HepG2 (cell line): ENCODE measurements at regions not wholly inside any gene's neighbourhood (a gene's known extent, or its start where the extent isn't known, plus 50 kb on each side); places are given as distances from the start of the nearest gene placed in this dataset.

Source experiments
- ATAC-seq: fragments of 200-7000 bp; cut with Tn5 transposase; 3 replicates; pipeline ENCODE4 v1.9.1; 2020; ENCODE audit warnings: mild to moderate bottlenecking, moderate library complexity
- BruUV-seq: library from RNA; stranded (reverse); fragments of 400-500 nt; replicated peaks from 2 replicates; lab custom pipeline; 2021; lab: Mats Ljungman, UMichigan
- CTCF ChIA-PET: fragments of 300-600 bp; formaldehyde crosslinking; extraction: SDS; loops from one replicate; lab custom pipeline; 2021; ENCODE audit warnings: low total read pairs, inconsistent platforms, low intra/inter-chr PET ratio; lab: Yijun Ruan, JAX
- POLR2A ChIA-PET: fragments of 350-600 bp; sonication (Branson Sonifier 250); formaldehyde crosslinking; loops from one replicate; lab custom pipeline; 2020; ENCODE audit warnings: antibody characterized with exemption, inconsistent platforms; lab: Yijun Ruan, JAX
- DNase-seq: peaks from one replicate; pipeline ENCODE4 v3.0.0-alpha.2; 2015; ENCODE audit warnings: low spot score
- FAIRE-seq: peaks from 3 replicates; lab custom pipeline; 2011; peaks lifted over from hg19 to GRCh38; lab: Jason Lieb, UNC
- H2AFZ ChIP-seq: one replicate; pipeline ENCODE4 v1.6.1; 2011; ENCODE audit warnings: low read length, inconsistent platforms
- H3K27ac ChIP-seq: fragments of 300-600 bp; 3 replicates; pipeline ENCODE4 v1.8.0; 2011; ENCODE audit warnings: mixed run types, mild to moderate bottlenecking, mixed read lengths, low read length, inconsistent platforms; ENCODE audit not compliant: insufficient read depth; ENCODE audit errors: extremely low read length
- H3K27me3 ChIP-seq, 2 experiments: fragments of 200-600 bp in 1 of 2; 2 replicates in 1 of 2; 3 replicates in 1 of 2; pipeline versions ENCODE4 v1.6.0 to v1.8.0; 2011; ENCODE audit warnings: low read length in 2 of 2, mild to moderate bottlenecking in 2 of 2, moderate library complexity in 2 of 2, inconsistent platforms in 1 of 2; ENCODE audit not compliant: insufficient read depth in 2 of 2, control insufficient read depth in 1 of 2
- H3K36me3 ChIP-seq, 2 experiments: fragments of 200-600 bp in 1 of 2; replicated peaks in 1 of 2; 2 replicates in 1 of 2; 3 replicates in 1 of 2; pipeline versions ENCODE4 v1.5.1 to v1.8.0; 2011; ENCODE audit warnings: low read length in 2 of 2, inconsistent platforms in 1 of 2; ENCODE audit not compliant: insufficient read depth in 2 of 2, control insufficient read depth in 1 of 2
- H3K4me1 ChIP-seq: 2 replicates; pipeline ENCODE4 v1.5.1; 2012; ENCODE audit warnings: low read length, inconsistent platforms; ENCODE audit not compliant: insufficient read depth
- H3K4me2 ChIP-seq: 2 replicates; pipeline ENCODE4 v1.6.0; 2011; ENCODE audit warnings: low read depth, low read length, inconsistent platforms
- H3K4me3 ChIP-seq, 3 experiments: fragments of 200-600 bp in 1 of 3; sonication (generic), shearing (Covaris generic) in 1 of 3; replicated peaks in 1 of 3; 2 replicates each; pipeline ENCODE4 v1.5.1; 2011 to 2016; ENCODE audit warnings: low read length in 3 of 3, inconsistent platforms in 2 of 3, low read depth in 2 of 3, mild to moderate bottlenecking in 2 of 3, control low read depth in 1 of 3, mixed read lengths in 1 of 3; ENCODE audit not compliant: insufficient read depth in 1 of 3
- H3K79me2 ChIP-seq: one replicate; pipeline ENCODE4 v1.6.1; 2011; ENCODE audit warnings: low read length, inconsistent platforms; ENCODE audit not compliant: insufficient read depth
- H3K9ac ChIP-seq: 2 replicates; pipeline ENCODE4 v1.6.0; 2011; ENCODE audit warnings: mild to moderate bottlenecking, low read depth, low read length, inconsistent platforms; ENCODE audit not compliant: insufficient read depth
- H3K9me3 ChIP-seq: 2 replicates; pipeline ENCODE4 v1.5.1; 2012; ENCODE audit warnings: mild to moderate bottlenecking, low read length
- H4K20me1 ChIP-seq: 2 replicates; pipeline ENCODE4 v1.6.0; 2011; ENCODE audit warnings: inconsistent platforms, mild to moderate bottlenecking, low read length, moderate library complexity; ENCODE audit not compliant: insufficient read depth
- GABPA ChIP-seq, 2 experiments: IDR thresholded peaks; 2 replicates each; pipeline ENCODE4 v1.6.1; 2011 to 2016; ENCODE audit warnings: low read depth in 2 of 2, low read length in 1 of 2, missing biosample characterization in 1 of 2, missing genetic modification characterization in 1 of 2
- GATAD1 ChIP-seq: IDR thresholded peaks from 2 replicates; pipeline ENCODE4 v1.6.1; 2016; ENCODE audit warnings: missing genetic modification reagents, missing compliant biosample characterization
- KDM4B ChIP-seq: sonication (generic); formaldehyde crosslinking; IDR thresholded peaks from 2 replicates; pipeline ENCODE4 v1.4.0; 2020; ENCODE audit warnings: missing genetic modification reagents
- MXI1 ChIP-seq: IDR thresholded peaks from 3 replicates; pipeline ENCODE4 v1.6.1; 2012; ENCODE audit warnings: low read depth, low read length, inconsistent platforms, borderline replicate concordance
- PCBP1 ChIP-seq: fragments of 200-400 bp; formaldehyde crosslinking; IDR thresholded peaks from 2 replicates; pipeline ENCODE4 v1.6.1; 2017; ENCODE audit warnings: mild to moderate bottlenecking, low read depth, low read length, borderline replicate concordance
- REL ChIP-seq: sonication (generic); formaldehyde crosslinking; conservative IDR thresholded peaks from 2 replicates; pipeline ENCODE4 v1.8.0; 2022; ENCODE audit warnings: mild to moderate bottlenecking, missing genetic modification reagents, moderate library complexity
- SOX13 ChIP-seq, 3 experiments: fragments of 450-650 bp in 1 of 3; sonication (generic) in 1 of 3; formaldehyde crosslinking in 1 of 3; IDR thresholded peaks in 2 of 3; conservative IDR thresholded peaks in 1 of 3; 2 replicates each; pipeline versions ENCODE4 v1.5.0 to v1.6.1; 2016 to 2020; ENCODE audit warnings: antibody characterized with exemption in 1 of 3, mild to moderate bottlenecking in 1 of 3, missing compliant biosample characterization in 1 of 3, missing genetic modification reagents in 1 of 3, moderate library complexity in 1 of 3
- SP2 ChIP-seq: sonication (generic); formaldehyde crosslinking; IDR thresholded peaks from 2 replicates; pipeline ENCODE4 v1.5.1; 2020; ENCODE audit warnings: mild to moderate bottlenecking, missing genetic modification reagents
- ZFP41 ChIP-seq: sonication (generic); formaldehyde crosslinking; IDR thresholded peaks from 2 replicates; pipeline ENCODE4 v1.4.0; 2020; ENCODE audit warnings: mild to moderate bottlenecking, missing genetic modification reagents, borderline replicate concordance
- ZKSCAN8 ChIP-seq: IDR thresholded peaks from 2 replicates; pipeline ENCODE4 v1.6.1; 2016; ENCODE audit warnings: borderline replicate concordance, missing genetic modification reagents, missing compliant biosample characterization
- ZNF235 ChIP-seq: sonication (generic); formaldehyde crosslinking; IDR thresholded peaks from 2 replicates; pipeline ENCODE4 v1.8.1; 2023; ENCODE audit warnings: mild to moderate bottlenecking, missing genetic modification reagents, borderline replicate concordance
- ZNF251 ChIP-seq: sonication (generic); formaldehyde crosslinking; IDR thresholded peaks from 2 replicates; pipeline ENCODE4 v1.9.0; 2021; ENCODE audit warnings: mild to moderate bottlenecking, missing genetic modification reagents
- ZNF773 ChIP-seq: sonication (generic); formaldehyde crosslinking; IDR thresholded peaks from 2 replicates; pipeline ENCODE4 v1.4.0; 2020; ENCODE audit warnings: missing genetic modification reagents, borderline replicate concordance
- WGBS: methylation state at CpG from one replicate; pipeline ENCODE4 v1.1.6; 2017; ENCODE audit warnings: low lambda C conversion rate; 5-methylcytosine and 5-hydroxymethylcytosine counted together
- in situ Hi-C: cut with HindIII; loops from 2 replicates; pipeline ENCODE4 v1.10.0; 2017; ENCODE audit warnings: low pct_unique_long_range_greater_than_20kb; ENCODE audit not compliant: extremely low pct_ligation_motif_present
- intact Hi-C: fragments of 100-400 bp; cut with micrococcal nuclease; formaldehyde crosslinking; loops from one replicate; pipeline ENCODE4 v1.10.0; 2022; ENCODE audit not compliant: unreplicated experiment

DNA sequence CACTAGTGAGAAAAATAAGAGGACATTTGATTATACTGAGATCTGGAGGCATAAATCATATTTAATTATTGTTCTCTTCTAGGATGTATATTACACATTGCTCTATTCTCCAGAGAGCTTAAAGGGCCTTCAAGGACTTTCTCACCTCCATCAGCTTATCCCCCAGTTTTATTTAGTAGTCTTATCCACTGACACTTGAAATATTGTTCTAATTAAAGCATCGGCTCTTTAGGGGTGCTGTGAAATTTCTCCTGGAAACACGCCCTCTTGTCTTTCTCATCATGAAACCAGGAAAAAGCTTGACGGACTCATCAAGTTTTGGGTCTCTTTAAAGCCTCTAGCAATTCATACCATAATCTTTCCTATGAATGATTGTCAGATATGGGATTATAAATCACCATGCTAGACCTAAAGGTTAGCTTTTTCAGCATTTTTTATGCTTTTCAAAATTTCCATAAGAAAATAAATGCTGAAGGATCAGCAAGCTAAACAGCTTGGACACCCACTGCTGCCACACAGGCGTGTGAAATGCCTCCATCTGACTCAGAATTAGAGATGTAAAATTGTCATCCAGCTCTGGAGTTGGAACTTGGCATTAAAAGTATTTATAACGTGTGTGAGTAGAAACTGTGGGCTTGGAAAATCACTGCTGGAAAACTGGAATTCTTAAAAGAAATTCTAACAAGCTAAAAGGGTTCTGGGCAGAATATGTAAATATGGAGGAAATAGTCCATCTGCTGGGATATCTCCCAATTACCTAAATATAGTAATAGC lies 216.3 kb downstream of the CHRM2 start:
- Histone ChIP-seq H3K36me3 (no peaks in the 10 kb centered on the region), H2AFZ (no peak overlapping the region), H3K4me3 (no peak overlapping the region), H3K79me2 (no peaks in the 10 kb centered on the region), H3K4me1 (no peaks in the 10 kb centered on the region), H4K20me1 (no peaks in the 10 kb centered on the region), H3K27me3 (no peaks in the 10 kb centered on the region), H3K4me2 (no peak overlapping the region), H3K9me3 (no peaks in the 10 kb centered on the region; the same call in 1 of the 2 replicates), H3K27ac (no peak overlapping the region), H3K9ac (no peak overlapping the region)
- ChIA-PET POLR2A (no interaction called here), CTCF (no interaction called here)
- intact Hi-C loops: no loop called here
- ATAC-seq (no peak), FAIRE-seq (no peak), DNase-seq (no peak)
- TF ChIP-seq KDM4B: no peak
- TF ChIP-seq SP2 (CRISPR knock-in tag): no peak
- no peak for TF ChIP-seq PCBP1
- TF ChIP-seq ZFP41 (CRISPR knock-in tag): no peak
- no peak for TF ChIP-seq ZNF235 (CRISPR knock-in tag)
- TF ChIP-seq ZNF251 (CRISPR knock-in tag): no peak
- TF ChIP-seq ZKSCAN8 (CRISPR knock-in tag): no peak
- 2% methylated on average over 5 of the region's 5 CpGs for WGBS
- no TSS peak for BruUV-seq
- in situ Hi-C loops: no loop called here

DNA sequence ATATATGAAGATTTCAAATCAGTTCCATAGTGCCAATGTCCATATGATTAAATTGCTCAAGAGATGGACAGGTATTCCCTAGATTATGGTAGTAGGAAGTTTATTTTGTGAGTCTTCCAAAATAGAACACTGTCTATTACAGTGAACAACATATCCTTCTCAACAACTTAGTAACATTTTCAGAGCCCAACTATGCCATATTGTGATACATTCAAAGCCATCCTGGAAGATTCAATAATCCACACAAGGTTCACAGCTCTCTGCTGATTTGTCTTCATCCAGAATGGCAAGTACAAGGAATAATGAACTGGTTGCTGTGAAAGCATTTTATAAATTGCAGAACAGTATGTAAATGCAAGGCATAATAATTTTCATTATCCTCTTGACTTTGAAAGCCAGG lies 213.9 kb downstream of the CHRM2 start:
- H3K9ac ChIP-seq: no peak overlapping the region
- no peaks in the 10 kb centered on the region; the same call in 1 of the 2 replicates for H3K9me3 ChIP-seq
- no peak for FAIRE-seq
- H3K4me3 ChIP-seq: no peak overlapping the region
- BruUV-seq: no TSS peak
- ChIA-PET CTCF (no interaction called here), POLR2A (no interaction called here)
- DNase-seq: no peak
- in situ Hi-C loops (no loop called here), intact Hi-C loops (no loop called here)
- H3K36me3 ChIP-seq: no peaks in the 10 kb centered on the region
- no peaks in the 10 kb centered on the region for H4K20me1 ChIP-seq
- TF ChIP-seq MXI1 (no peak), GABPA (IDR thresholded peaks at IDR 0.05; ENCODE audit: low read depth, low read length) (no peak), GABPA (CRISPR knock-in tag; IDR thresholded peaks at IDR 0.05; ENCODE audit: low read depth) (no peak), SOX13 (IDR thresholded peaks at IDR 0.05) (no peak), SOX13 (CRISPR knock-in tag; conservative IDR thresholded peaks at IDR 0.05 in 1 of 2, IDR thresholded peaks at IDR 0.05 in 1 of 2) (no peak), ZNF773 (no peak), REL (CRISPR knock-in tag) (no peak), GATAD1 (no peak)
- no peak overlapping the region for H2AFZ ChIP-seq
- no peaks in the 10 kb centered on the region for H3K4me1 ChIP-seq
- H3K4me2 ChIP-seq: no peak overlapping the region
- H3K27me3 ChIP-seq: no peaks in the 10 kb centered on the region
- no peaks in the 10 kb centered on the region for H3K79me2 ChIP-seq
- no peak for ATAC-seq
- H3K27ac ChIP-seq: no peak overlapping the region
